H1 (cell line): ENCODE measurements at regions not wholly inside any gene's neighbourhood (a gene's known extent, or its start where the extent isn't known, plus 50 kb on each side); places are given as distances from the start of the nearest gene placed in this dataset.

Experiments
- CTCF ChIA-PET: fragments of 300-600 bp; sonication (Branson Sonifier 250); formaldehyde crosslinking; loops from one replicate; lab custom pipeline; 2021; ENCODE audit not compliant: partially characterized antibody; lab: Charles Lee
- POLR2A ChIA-PET: fragments of 300-600 bp; sonication (Branson Sonifier 250); formaldehyde crosslinking; loops from one replicate; lab custom pipeline; 2021; ENCODE audit warnings: inconsistent platforms; ENCODE audit not compliant: partially characterized antibody; lab: Charles Lee
- DNase-seq, 2 experiments: peaks; one replicate each; pipeline versions ENCODE4 v3.0.0 to v3.0.0-alpha.2; 2010 to 2022; ENCODE audit warnings: low spot score in 2 of 2, low read depth in 1 of 2, mixed read lengths in 1 of 2
- FAIRE-seq: peaks from 2 replicates; lab custom pipeline; 2011; peaks lifted over from hg19 to GRCh38; lab: Jason Lieb, UNC
- H2AFZ ChIP-seq: 2 replicates; pipeline ENCODE4 v1.8.1; 2012; ENCODE audit warnings: low read length, inconsistent platforms
- H2AK5ac ChIP-seq: 2 replicates; pipeline ENCODE4 v1.6.1; 2013; ENCODE audit warnings: low read depth, low read length
- H2BK120ac ChIP-seq: replicated peaks from 2 replicates; pipeline ENCODE3; 2013; ENCODE audit warnings: low read depth, low read length, inconsistent platforms
- H2BK12ac ChIP-seq: 2 replicates; pipeline ENCODE4 v1.6.1; 2013; ENCODE audit warnings: low read depth, low read length
- H2BK15ac ChIP-seq: 2 replicates; pipeline ENCODE4 v1.6.1; 2013; ENCODE audit warnings: low read length
- H2BK20ac ChIP-seq: 2 replicates; pipeline ENCODE4 v1.6.1; 2013; ENCODE audit warnings: low read length
- H2BK5ac ChIP-seq: 2 replicates; pipeline ENCODE4 v1.6.1; 2013; ENCODE audit warnings: low read depth, low read length
- H3K14ac ChIP-seq: 2 replicates; pipeline ENCODE4 v1.6.1; 2013; ENCODE audit warnings: inconsistent platforms; ENCODE audit not compliant: insufficient read length
- H3K18ac ChIP-seq: 2 replicates; pipeline ENCODE4 v1.6.1; 2013; ENCODE audit warnings: low read length; ENCODE audit errors: extremely low read depth
- H3K23ac ChIP-seq: 2 replicates; pipeline ENCODE4 v1.6.1; 2013; ENCODE audit warnings: inconsistent platforms; ENCODE audit not compliant: insufficient read length
- H3K23me2 ChIP-seq: 2 replicates; pipeline ENCODE4 v1.6.1; 2013; ENCODE audit warnings: low read depth, low read length
- H3K27ac ChIP-seq: 2 replicates; pipeline ENCODE4 v1.6.1; 2011; ENCODE audit warnings: low read depth, low read length, inconsistent platforms
- H3K27me3 ChIP-seq, 4 experiments: replicated peaks in 1 of 4; 1 replicate in 1 of 4; 2 replicates in 3 of 4; pipeline versions ENCODE4 v1.6.1 to v1.8.1; 2011 to 2013; ENCODE audit warnings: low read length in 3 of 4, mild to moderate bottlenecking in 3 of 4, inconsistent platforms in 2 of 4, mixed read lengths in 2 of 4, moderate library complexity in 1 of 4; ENCODE audit not compliant: control insufficient read depth in 3 of 4, insufficient read depth in 3 of 4; ENCODE audit errors: extremely low read depth in 1 of 4
- H3K36me3 ChIP-seq, 4 experiments: 2 replicates each; pipeline versions ENCODE4 v1.6.1 to v1.8.1; 2011 to 2013; ENCODE audit warnings: mild to moderate bottlenecking in 4 of 4, low read length in 3 of 4, moderate library complexity in 2 of 4, control low read depth in 1 of 4, inconsistent platforms in 1 of 4; ENCODE audit not compliant: insufficient read depth in 4 of 4, control insufficient read depth in 2 of 4
- H3K4ac ChIP-seq: replicated peaks from 2 replicates; pipeline ENCODE3; 2013; ENCODE audit warnings: low read length, low read depth, mixed read lengths, inconsistent platforms; ENCODE audit not compliant: insufficient read length
- H3K4me1 ChIP-seq, 4 experiments: replicated peaks in 1 of 4; 1 replicate in 1 of 4; 2 replicates in 3 of 4; pipeline versions ENCODE4 v1.6.1 to v1.8.1; 2011 to 2013; ENCODE audit warnings: low read length in 3 of 4, inconsistent platforms in 2 of 4, mixed read lengths in 1 of 4; ENCODE audit not compliant: insufficient read depth in 4 of 4, control insufficient read depth in 3 of 4
- H3K4me2 ChIP-seq, 2 experiments: 2 replicates each; pipeline versions ENCODE4 v1.6.1 to v1.8.1; 2011 to 2013; ENCODE audit warnings: low read depth in 2 of 2, low read length in 2 of 2, control low read depth in 1 of 2, inconsistent platforms in 1 of 2, mild to moderate bottlenecking in 1 of 2; ENCODE audit not compliant: insufficient read depth in 1 of 2
- H3K4me3 ChIP-seq, 4 experiments: fragments of 200-600, 300-600 bp in 1 of 4; sonication (generic), shearing (Covaris generic), sonication (Bioruptor Twin) in 1 of 4; 2 replicates each; pipeline versions ENCODE4 v1.5.1 to v1.8.1; 2011 to 2016; ENCODE audit warnings: low read length in 4 of 4, low read depth in 3 of 4, control low read depth in 2 of 4, inconsistent platforms in 2 of 4, mild to moderate bottlenecking in 2 of 4, mixed read lengths in 1 of 4, moderate library complexity in 1 of 4; ENCODE audit not compliant: insufficient read depth in 2 of 4; ENCODE audit errors: extremely low read depth in 1 of 4
- H3K56ac ChIP-seq: replicated peaks from 2 replicates; pipeline ENCODE3; 2013; ENCODE audit warnings: low read depth, mild to moderate bottlenecking, mixed read lengths, low read length, inconsistent platforms; ENCODE audit not compliant: insufficient read length
- H3K79me1 ChIP-seq: 2 replicates; pipeline ENCODE4 v1.6.1; 2013; ENCODE audit warnings: low read depth, low read length, control low read depth
- H3K79me2 ChIP-seq, 2 experiments: 2 replicates each; pipeline versions ENCODE4 v1.6.1 to v1.8.1; 2012 to 2013; ENCODE audit warnings: low read length in 2 of 2, mild to moderate bottlenecking in 2 of 2, inconsistent platforms in 1 of 2; ENCODE audit not compliant: insufficient read depth in 2 of 2, control insufficient read depth in 1 of 2
- H3K9ac ChIP-seq, 4 experiments: replicated peaks in 1 of 4; 1 replicate in 1 of 4; 2 replicates in 3 of 4; pipeline versions ENCODE4 v1.6.1 to v1.8.1; 2011 to 2013; ENCODE audit warnings: low read depth in 3 of 4, low read length in 3 of 4, control low read depth in 2 of 4, mild to moderate bottlenecking in 2 of 4, moderate library complexity in 2 of 4, inconsistent platforms in 1 of 4; ENCODE audit errors: extremely low read depth in 1 of 4
- H3K9me3 ChIP-seq, 2 experiments: 2 replicates each; pipeline versions ENCODE4 v1.6.1 to v1.8.1; 2012 to 2013; ENCODE audit warnings: mild to moderate bottlenecking in 2 of 2, moderate library complexity in 2 of 2, control low read depth in 1 of 2, inconsistent platforms in 1 of 2, low read depth in 1 of 2, low read length in 1 of 2, mixed read lengths in 1 of 2; ENCODE audit not compliant: insufficient read depth in 2 of 2
- H4K20me1 ChIP-seq, 2 experiments: replicated peaks in 1 of 2; 2 replicates each; pipeline versions ENCODE3 to v1.8.1; 2011 to 2013; ENCODE audit warnings: inconsistent platforms in 2 of 2, low read length in 2 of 2, mild to moderate bottlenecking in 1 of 2; ENCODE audit not compliant: insufficient read depth in 2 of 2, control insufficient read depth in 1 of 2
- H4K5ac ChIP-seq: 2 replicates; pipeline ENCODE4 v1.6.1; 2013; ENCODE audit warnings: low read length, low read depth, mixed read lengths, inconsistent platforms; ENCODE audit not compliant: insufficient read length
- H4K8ac ChIP-seq: 2 replicates; pipeline ENCODE4 v1.8.0; 2013; ENCODE audit warnings: mild to moderate bottlenecking, moderate library complexity, low read length, inconsistent platforms; ENCODE audit not compliant: insufficient read depth; ENCODE audit errors: extremely low read depth
- H4K91ac ChIP-seq: replicated peaks from 2 replicates; pipeline ENCODE3; 2013; ENCODE audit warnings: low read length, mixed read lengths, inconsistent platforms; ENCODE audit not compliant: insufficient read length
- BRCA1 ChIP-seq: IDR thresholded peaks from 2 replicates; pipeline ENCODE4 v1.6.1; 2012; ENCODE audit warnings: low read depth, low read length, improper control_type of control experiment
- CBX5 ChIP-seq: fragments of 300-800, 300-1000 bp; sonication (generic); IDR thresholded peaks from 2 replicates; pipeline ENCODE4 v1.7.1; 2016; ENCODE audit warnings: antibody characterized with exemption, low read length, low read depth
- CTBP2 ChIP-seq: IDR thresholded peaks from 2 replicates; pipeline ENCODE4 v1.7.0; 2011; ENCODE audit warnings: borderline replicate concordance, mild to moderate bottlenecking, moderate library complexity, mixed read lengths, low read length; ENCODE audit not compliant: insufficient read depth, insufficient read length
- KDM4A ChIP-seq: IDR thresholded peaks from one replicate; pipeline ENCODE4 v1.7.1; 2012; ENCODE audit warnings: low read depth, mild to moderate bottlenecking, moderate library complexity, low read length, inconsistent platforms; ENCODE audit not compliant: severe bottlenecking
- RXRA ChIP-seq: IDR thresholded peaks from 2 replicates; pipeline ENCODE4 v1.6.1; 2011; ENCODE audit warnings: low read depth, mild to moderate bottlenecking, low read length, moderate library complexity; ENCODE audit not compliant: insufficient read depth
- TAF7 ChIP-seq: optimal IDR thresholded peaks from 2 replicates; pipeline ENCODE3; 2011; ENCODE audit warnings: low read depth, mild to moderate bottlenecking, inconsistent platforms, low read length, moderate library complexity, borderline replicate concordance
- WGBS, 2 experiments: shearing (Covaris generic) in 1 of 2; methylation state at CpG; one replicate each; pipeline versions ENCODE4 v1.1.6 to v1.1.7; 2013 to 2015; ENCODE audit warnings: low lambda C conversion rate in 2 of 2, mixed read lengths in 2 of 2, inconsistent platforms in 1 of 2, low coverage in 1 of 2, missing lambda C conversion rate in 1 of 2; ENCODE audit not compliant: insufficient replicate concordance in 2 of 2, insufficient coverage in 1 of 2, insufficient read length in 1 of 2; ENCODE audit errors: extremely low coverage in 1 of 2, missing lambda C conversion rate in 1 of 2; 5-methylcytosine and 5-hydroxymethylcytosine counted together

DNA sequence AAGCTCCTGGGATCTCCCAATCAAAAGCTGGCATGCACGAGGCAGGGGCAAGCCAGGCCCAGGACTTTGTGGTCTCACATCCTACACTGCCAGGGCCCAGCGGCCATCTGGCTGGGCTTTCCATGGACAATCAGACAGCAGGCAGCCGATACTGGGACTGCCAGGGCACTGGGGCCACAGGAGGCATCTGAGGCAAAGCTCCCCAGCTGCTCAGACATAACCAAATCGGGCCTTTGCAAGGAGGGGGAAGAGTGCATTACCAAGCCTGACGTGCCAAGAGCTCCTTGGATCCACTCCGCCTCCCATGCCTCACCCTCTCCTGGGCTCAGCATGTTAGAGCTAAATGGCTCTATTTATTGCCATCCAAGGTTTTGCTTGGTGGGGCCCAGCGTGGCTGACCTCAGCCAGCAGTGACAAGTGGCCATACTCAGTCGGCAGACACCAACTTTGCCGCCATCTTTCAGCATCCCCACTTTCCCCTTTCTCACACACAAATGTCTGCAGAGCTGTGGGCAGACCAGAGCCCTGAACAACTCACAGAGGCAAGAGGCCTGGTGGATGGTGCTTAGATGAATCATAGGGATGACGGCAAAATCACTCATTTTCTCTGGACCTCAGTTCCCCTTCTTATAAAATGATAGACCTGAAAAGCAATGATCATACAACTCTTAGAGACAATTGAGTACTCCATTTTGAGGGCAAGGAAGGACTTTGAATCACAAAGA lies 200.8 kb downstream of the TTC32 start:
- no peaks in the 10 kb centered on the region for H3K4me1 ChIP-seq
- no peaks in the 10 kb centered on the region for H3K79me1 ChIP-seq
- CTCF ChIA-PET: interaction anchor here (0.6 to 1.8 kb wide), 4 partner anchors 15 to 332 kb away, joined by 3 to 5 read pairs (median 3); no protein-coding TSS in a partner anchor
- H3K9ac ChIP-seq: no peak overlapping the region
- H4K8ac ChIP-seq: no peak overlapping the region
- POLR2A ChIA-PET: no interaction called here
- FAIRE-seq: no peak
- no peak for DNase-seq
- H2AFZ ChIP-seq: no peak overlapping the region
- no peak overlapping the region for H2BK120ac ChIP-seq
- H2BK5ac ChIP-seq: no peak overlapping the region
- H4K20me1 ChIP-seq: no peaks in the 10 kb centered on the region
- no peak overlapping the region for H3K18ac ChIP-seq
- H2BK12ac ChIP-seq: no peak overlapping the region
- H3K23ac ChIP-seq: no peak overlapping the region
- H3K36me3 ChIP-seq: no peaks in the 10 kb centered on the region
- no peak overlapping the region for H3K56ac ChIP-seq
- H4K5ac ChIP-seq: no peak overlapping the region
- H3K14ac ChIP-seq: no peak overlapping the region
- peaks cover 0 to 6% of the 10 kb centered on the region in 2 experiments; a peak in 1 of 4 replicates for H3K9me3 ChIP-seq
- H3K79me2 ChIP-seq: no peaks in the 10 kb centered on the region
- no peak overlapping the region for H2BK15ac ChIP-seq
- no peaks in the 10 kb centered on the region for H3K23me2 ChIP-seq
- no peak overlapping the region for H3K4me3 ChIP-seq
- no peak overlapping the region for H2AK5ac ChIP-seq
- H3K27ac ChIP-seq: no peak overlapping the region
- H4K91ac ChIP-seq: no peak overlapping the region
- no peaks in the 10 kb centered on the region for H3K27me3 ChIP-seq
- H3K4ac ChIP-seq: no peak overlapping the region
- WGBS, 2 experiments: 80% methylated on average over 8 of the region's 10 CpGs; no CpG with 5 or more reads in 1 of the 2 experiments
- no peak overlapping the region for H2BK20ac ChIP-seq
- TF ChIP-seq CTBP2 (no peak), CBX5 (no peak), RXRA (no peak), TAF7 (no peak), BRCA1 (no peak), KDM4A (no peak)
- no peak overlapping the region for H3K4me2 ChIP-seq
